H9 (cell line): ENCODE measurements at regions not wholly inside any gene's neighbourhood (a gene's known extent, or its start where the extent isn't known, plus 50 kb on each side); places are given as distances from the start of the nearest gene placed in this dataset.

Experiments used
- DNase-seq: peaks from one replicate; pipeline ENCODE4 v3.0.0-alpha.2; 2017
- H2AFZ ChIP-seq: one replicate; pipeline ENCODE4 v1.6.1; 2013; ENCODE audit warnings: mild to moderate bottlenecking, low read length, control low read depth, moderate library complexity
- H2AK5ac ChIP-seq: 2 replicates; pipeline ENCODE4 v1.6.1; 2013; ENCODE audit warnings: low read length, control low read depth, mixed read lengths; ENCODE audit not compliant: insufficient read length
- H2BK120ac ChIP-seq: one replicate; pipeline ENCODE4 v1.6.1; 2013; ENCODE audit warnings: low read depth, mild to moderate bottlenecking, low read length, control low read depth, inconsistent platforms; ENCODE audit not compliant: poor library complexity, severe bottlenecking
- H2BK12ac ChIP-seq: 2 replicates; pipeline ENCODE4 v1.6.1; 2013; ENCODE audit warnings: low read length, control low read depth, mixed read lengths, low read depth; ENCODE audit not compliant: insufficient read length
- H2BK15ac ChIP-seq: 2 replicates; pipeline ENCODE4 v1.6.1; 2013; ENCODE audit warnings: low read depth, low read length, control low read depth
- H2BK20ac ChIP-seq: one replicate; pipeline ENCODE4 v1.6.1; 2013; ENCODE audit warnings: low read depth, mild to moderate bottlenecking, low read length, control low read depth, inconsistent platforms; ENCODE audit not compliant: poor library complexity, severe bottlenecking
- H2BK5ac ChIP-seq: 2 replicates; pipeline ENCODE4 v1.6.1; 2013; ENCODE audit warnings: low read length, control low read depth, mixed read lengths; ENCODE audit not compliant: insufficient read length
- H3K14ac ChIP-seq: 2 replicates; pipeline ENCODE4 v1.6.1; 2013; ENCODE audit warnings: low read length, control low read depth; ENCODE audit not compliant: insufficient read depth
- H3K18ac ChIP-seq: 2 replicates; pipeline ENCODE4 v1.6.1; 2013; ENCODE audit warnings: low read depth, mild to moderate bottlenecking, mixed read lengths, low read length, control low read depth; ENCODE audit not compliant: insufficient read length
- H3K23ac ChIP-seq: 2 replicates; pipeline ENCODE4 v1.6.1; 2013; ENCODE audit warnings: low read length, control low read depth, mixed read lengths, low read depth; ENCODE audit not compliant: insufficient read length
- H3K23me2 ChIP-seq: 2 replicates; pipeline ENCODE4 v1.6.1; 2013; ENCODE audit warnings: low read depth, mild to moderate bottlenecking, mixed read lengths, low read length, control low read depth; ENCODE audit not compliant: insufficient read length, poor library complexity, severe bottlenecking
- H3K27ac ChIP-seq: 2 replicates; pipeline ENCODE4 v1.5.1; 2013; ENCODE audit warnings: low read length, control low read depth, mixed read lengths, low read depth; ENCODE audit not compliant: insufficient read length
- H3K27me3 ChIP-seq: 2 replicates; pipeline ENCODE4 v1.6.1; 2013; ENCODE audit warnings: low read length, control low read depth, inconsistent platforms; ENCODE audit not compliant: insufficient read depth
- H3K4ac ChIP-seq: 2 replicates; pipeline ENCODE4 v1.6.1; 2013; ENCODE audit warnings: low read depth, mild to moderate bottlenecking, control low read depth, inconsistent platforms, low read length, moderate library complexity
- H3K4me1 ChIP-seq: 2 replicates; pipeline ENCODE4 v1.6.1; 2013; ENCODE audit warnings: low read length, control low read depth, inconsistent platforms; ENCODE audit not compliant: insufficient read depth
- H3K4me2 ChIP-seq: 2 replicates; pipeline ENCODE4 v1.6.1; 2013; ENCODE audit warnings: low read length, control low read depth, mixed read lengths; ENCODE audit not compliant: insufficient read length, insufficient read depth
- H3K56ac ChIP-seq: 2 replicates; pipeline ENCODE4 v1.6.1; 2013; ENCODE audit warnings: low read depth, mild to moderate bottlenecking, mixed read lengths, low read length, control low read depth; ENCODE audit not compliant: insufficient read length
- H3K79me1 ChIP-seq: 2 replicates; pipeline ENCODE4 v1.6.1; 2013; ENCODE audit warnings: low read depth, mild to moderate bottlenecking, moderate library complexity, low read length, control low read depth, inconsistent platforms; ENCODE audit not compliant: insufficient read depth, poor library complexity, severe bottlenecking
- H3K79me2 ChIP-seq: 2 replicates; pipeline ENCODE4 v1.6.1; 2013; ENCODE audit warnings: low read length, control low read depth, inconsistent platforms; ENCODE audit not compliant: insufficient read depth
- H3K9ac ChIP-seq: 2 replicates; pipeline ENCODE4 v1.6.1; 2013; ENCODE audit warnings: low read length, control low read depth, mixed read lengths; ENCODE audit not compliant: insufficient read length; ENCODE audit errors: extremely low read depth
- H3K9me3 ChIP-seq: one replicate; pipeline ENCODE4 v1.6.1; 2013; ENCODE audit warnings: low read depth, low read length, inconsistent platforms; ENCODE audit not compliant: control insufficient read depth
- H3T11ph ChIP-seq: one replicate; pipeline ENCODE4 v1.6.1; 2013; ENCODE audit warnings: mild to moderate bottlenecking, low read length, control low read depth, inconsistent platforms
- H4K20me1 ChIP-seq: one replicate; pipeline ENCODE4 v1.6.1; 2013; ENCODE audit not compliant: control insufficient read depth, insufficient read length, insufficient read depth
- H4K5ac ChIP-seq: 2 replicates; pipeline ENCODE4 v1.6.1; 2013; ENCODE audit warnings: low read depth, mild to moderate bottlenecking, mixed read lengths, low read length, control low read depth; ENCODE audit not compliant: insufficient read length
- H4K8ac ChIP-seq: replicated peaks from 2 replicates; pipeline ENCODE4 v1.6.1; 2013; ENCODE audit warnings: low read length, control low read depth, mixed read lengths, low read depth; ENCODE audit not compliant: insufficient read length
- H4K91ac ChIP-seq: 2 replicates; pipeline ENCODE4 v1.6.1; 2013; ENCODE audit warnings: low read depth, mild to moderate bottlenecking, moderate library complexity, mixed read lengths, low read length, control low read depth; ENCODE audit not compliant: insufficient read length
- H3K27ac Mint-ChIP-seq, 3 experiments: 2 replicates in 2 of 3; 3 replicates in 1 of 3; pipeline ENCODE4 v1.8.0; 2020 to 2021; ENCODE audit warnings: mixed read lengths in 3 of 3, mild to moderate bottlenecking in 1 of 3, moderate library complexity in 1 of 3
- H3K27me3 Mint-ChIP-seq: 2 replicates; pipeline ENCODE4 v1.8.0; 2021; ENCODE audit warnings: low read depth, mild to moderate bottlenecking, moderate library complexity, mixed read lengths
- H3K36me3 Mint-ChIP-seq, 3 experiments: 2 replicates in 2 of 3; 3 replicates in 1 of 3; pipeline ENCODE4 v1.8.0; 2020 to 2021; ENCODE audit warnings: low read depth in 3 of 3, mixed read lengths in 3 of 3; ENCODE audit not compliant: insufficient read depth in 1 of 3
- H3K4me1 Mint-ChIP-seq, 2 experiments: 2 replicates each; pipeline ENCODE4 v1.8.0; 2020; ENCODE audit warnings: mixed read lengths in 2 of 2
- H3K4me3 Mint-ChIP-seq, 2 experiments: 2 replicates in 1 of 2; 3 replicates in 1 of 2; pipeline ENCODE4 v1.8.0; 2020 to 2021; ENCODE audit warnings: mild to moderate bottlenecking in 2 of 2, mixed read lengths in 2 of 2, moderate library complexity in 1 of 2
- H3K9me3 Mint-ChIP-seq, 2 experiments: 2 replicates in 1 of 2; 3 replicates in 1 of 2; pipeline ENCODE4 v1.8.0; 2020; ENCODE audit warnings: mild to moderate bottlenecking in 2 of 2, mixed read lengths in 2 of 2, moderate library complexity in 1 of 2
- CTCF ChIP-seq: fragments of 200-600 bp; sonication (generic); conservative IDR thresholded peaks from 3 replicates; pipeline ENCODE4 v1.8.0; 2021; ENCODE audit warnings: antibody characterized with exemption, mild to moderate bottlenecking
- WGBS: extraction: QIAGEN DNeasy Blood & Tissue Kit; methylation state at CpG from one replicate; pipeline ENCODE4 v1.1.7; 2013; ENCODE audit warnings: missing lambda C conversion rate, low lambda C conversion rate, mixed read lengths; ENCODE audit not compliant: insufficient read length; ENCODE audit errors: extremely low coverage; 5-methylcytosine and 5-hydroxymethylcytosine counted together

- H2BK15ac ChIP-seq: no peak overlapping the region
- no peak overlapping the region for H3K14ac ChIP-seq
- no peaks in the 10 kb centered on the region for H3K9me3 ChIP-seq
- H3K36me3 Mint-ChIP-seq: no peaks in the 10 kb centered on the region
- H3K4me3 Mint-ChIP-seq: no peak overlapping the region
- no CpG with 5 or more reads among the region's 3 CpGs for WGBS
- H3K56ac ChIP-seq: no peak overlapping the region
- no peak overlapping the region for H4K8ac ChIP-seq
- H3K4me2 ChIP-seq: no peak overlapping the region
- H3K27me3 Mint-ChIP-seq: peaks cover 5% of the 10 kb centered on the region; the same call in 1 of the 2 replicates
- no peak overlapping the region for H3K27ac ChIP-seq
- no peak overlapping the region for H2BK20ac ChIP-seq
- H2BK5ac ChIP-seq: no peak overlapping the region
- H3K18ac ChIP-seq: no peak overlapping the region
- H4K20me1 ChIP-seq: no peaks in the 10 kb centered on the region
- H2BK120ac ChIP-seq: no peak overlapping the region
- H3K27ac Mint-ChIP-seq: no peak overlapping the region
- H3K23me2 ChIP-seq: no peaks in the 10 kb centered on the region
- no peak overlapping the region for H3K23ac ChIP-seq
- no peaks in the 10 kb centered on the region for H3K79me2 ChIP-seq
- no peaks in the 10 kb centered on the region for H3K4me1 Mint-ChIP-seq
- H4K91ac ChIP-seq: no peak overlapping the region
- H3K27me3 ChIP-seq: no peaks in the 10 kb centered on the region
- no peaks in the 10 kb centered on the region for H3K79me1 ChIP-seq
- H3K4ac ChIP-seq: no peak overlapping the region
- H4K5ac ChIP-seq: no peak overlapping the region
- H3K4me1 ChIP-seq: no peaks in the 10 kb centered on the region
- no peaks in the 10 kb centered on the region for H3K9me3 Mint-ChIP-seq
- DNase-seq: no peak
- no peak overlapping the region for H3K9ac ChIP-seq
- H2AK5ac ChIP-seq: no peak overlapping the region
- no peak overlapping the region for H3T11ph ChIP-seq
- no peak overlapping the region for H2BK12ac ChIP-seq
- no peak for TF ChIP-seq CTCF
- H2AFZ ChIP-seq: no peak overlapping the region
These were observed 58.3 kb upstream of the EGFR start for GRCh38 chr7:54960517-54960916.
